OCI-LY7 (cell line): ENCODE measurements at regions not wholly inside any gene's neighbourhood (a gene's known extent, or its start where the extent isn't known, plus 50 kb on each side); places are given as distances from the start of the nearest gene placed in this dataset.

Experiments used
- BruUV-seq: library from RNA; stranded (reverse); fragments of 400-500 nt; replicated peaks from 2 replicates; lab custom pipeline; 2021; lab: Mats Ljungman, UMichigan
- CTCF ChIA-PET: fragments of 300-600 bp; sonication (Branson Sonifier 250); formaldehyde crosslinking; loops from one replicate; lab custom pipeline; 2022; ENCODE audit warnings: antibody characterized with exemption; ENCODE audit not compliant: unreplicated experiment; lab: Charles Lee
- POLR2A ChIA-PET: fragments of 300-600 bp; sonication (Branson Sonifier 250); formaldehyde crosslinking; loops from one replicate; lab custom pipeline; 2022; ENCODE audit warnings: antibody characterized with exemption; lab: Charles Lee
- DNase-seq: peaks from one replicate; pipeline ENCODE4 v3.0.0-alpha.2; 2015; ENCODE audit warnings: low spot score
- H2AFZ ChIP-seq: fragments of 200-600 bp; sonication (generic), shearing (Covaris generic); 2 replicates; pipeline ENCODE4 v1.6.1; 2014; ENCODE audit warnings: mild to moderate bottlenecking, antibody characterized with exemption, low read length, moderate library complexity
- H3K27ac ChIP-seq: fragments of 200-600 bp; sonication (generic); 2 replicates; pipeline ENCODE4 v1.5.1; 2014; ENCODE audit warnings: mixed run types, low read depth, mild to moderate bottlenecking, moderate library complexity, low read length, inconsistent platforms; ENCODE audit not compliant: poor library complexity, severe bottlenecking
- H3K36me3 ChIP-seq: fragments of 200-600 bp; sonication (generic); 2 replicates; pipeline ENCODE4 v1.6.1; 2014; ENCODE audit warnings: mild to moderate bottlenecking, antibody characterized with exemption, low read length, moderate library complexity, mixed read lengths; ENCODE audit not compliant: insufficient read depth
- H3K4me1 ChIP-seq: fragments of 200-600 bp; sonication (generic); 2 replicates; pipeline ENCODE4 v1.5.1; 2014; ENCODE audit warnings: mild to moderate bottlenecking, low read length; ENCODE audit not compliant: insufficient read depth, poor library complexity, severe bottlenecking
- H3K4me2 ChIP-seq: fragments of 200-600 bp; sonication (generic); 2 replicates; pipeline ENCODE4 v1.6.1; 2014; ENCODE audit warnings: mild to moderate bottlenecking, low read length
- H3K4me3 ChIP-seq: fragments of 200-600 bp; sonication (generic); 2 replicates; pipeline ENCODE4 v1.5.1; 2014; ENCODE audit warnings: mild to moderate bottlenecking, low read depth, low read length; ENCODE audit not compliant: poor library complexity, severe bottlenecking
- H3K79me2 ChIP-seq: fragments of 200-600 bp; sonication (generic); 2 replicates; pipeline ENCODE4 v1.6.1; 2016; ENCODE audit warnings: low read depth, mild to moderate bottlenecking, low read length, moderate library complexity, mixed read lengths; ENCODE audit not compliant: insufficient read depth
- H3K9me2 ChIP-seq: fragments of 200-600 bp; sonication (generic); 2 replicates; pipeline ENCODE4 v1.6.1; 2016; ENCODE audit warnings: mild to moderate bottlenecking, low read length, mixed read lengths; ENCODE audit not compliant: insufficient read depth
- H3K9me3 ChIP-seq: fragments of 200-600 bp; sonication (generic); 2 replicates; pipeline ENCODE4 v1.6.1; 2014; ENCODE audit warnings: mild to moderate bottlenecking, mixed run types, low read length, mixed read lengths
- H4K20me1 ChIP-seq: fragments of 200-600 bp; sonication (generic); 2 replicates; pipeline ENCODE4 v1.6.1; 2014; ENCODE audit warnings: mild to moderate bottlenecking, antibody characterized with exemption, low read length, moderate library complexity, mixed read lengths; ENCODE audit not compliant: insufficient read depth
- CTCF ChIP-seq: fragments of 200-600 bp; sonication (generic); conservative IDR thresholded peaks from 2 replicates; pipeline ENCODE4 v1.5.1; 2014; ENCODE audit warnings: mild to moderate bottlenecking, antibody characterized with exemption, low read length, moderate library complexity, mixed read lengths
- EZH2phosphoT487 ChIP-seq: fragments of 200-600 bp; sonication (generic); IDR thresholded peaks from 2 replicates; pipeline ENCODE4 v1.6.1; 2018; ENCODE audit warnings: low read depth, borderline replicate concordance, mild to moderate bottlenecking, mixed run types, antibody characterized with exemption, low read length, moderate library complexity, mixed read lengths
- intact Hi-C: fragments of 100-400 bp; cut with micrococcal nuclease; formaldehyde crosslinking; loops from one replicate; pipeline ENCODE4 v1.10.0; 2022; ENCODE audit not compliant: unreplicated experiment

GRCh38 chr18:11506856-11507255, 102.5 kb upstream of the SLC35G4 start:
- POLR2A ChIA-PET, result interaction anchor here (1.1 kb wide), 1 partner anchor 26 kb away, joined by 3 read pairs; no protein-coding TSS in a partner anchor

GRCh38 chr18:11505993-11506392, 103.4 kb upstream of the SLC35G4 start:
- no peak for TF ChIP-seq CTCF
- CTCF ChIA-PET, result no interaction called here
- BruUV-seq, result no TSS peak

More at GRCh38 chr18:11506856-11507255, 102.5 kb upstream of the SLC35G4 start:
- Histone ChIP-seq H3K9me3 (no peaks in the 10 kb centered on the region), H2AFZ (0 out of 2 replicates have a peak overlapping the region, but pooled peaks have one; percentile 11), H4K20me1 (no peaks in the 10 kb centered on the region), H3K4me1 (peaks cover 10% of the 10 kb centered on the region), H3K9me2 (no peaks in the 10 kb centered on the region), H3K79me2 (no peaks in the 10 kb centered on the region), H3K4me3 (no peak overlapping the region), H3K4me2 (no peak overlapping the region), H3K27ac (no peak overlapping the region), H3K36me3 (no peaks in the 10 kb centered on the region)
- DNase-seq, result no peak
- TF ChIP-seq EZH2phosphoT487 (no peak), CTCF (no peak)
- CTCF ChIA-PET, result no interaction called here
- BruUV-seq, result no TSS peak
- intact Hi-C loops, result no loop called here

GRCh38 chr18:11504962-11505361, 104.4 kb upstream of the SLC35G4 start:
- BruUV-seq, result no TSS peak
- POLR2A ChIA-PET, result interaction anchor here (0.7 to 0.9 kb wide), 2 partner anchors 15 to 127 kb away, joined by 3 read pairs; no protein-coding TSS in a partner anchor

More at GRCh38 chr18:11505993-11506392, 103.4 kb upstream of the SLC35G4 start:
- H3K9me3 ChIP-seq, result no peaks in the 10 kb centered on the region
- H3K4me2 ChIP-seq, result no peak overlapping the region
- POLR2A ChIA-PET, result interaction anchor here (0.7 to 1.3 kb wide), 4 partner anchors 9 to 494 kb away, joined by 3 to 4 read pairs (median 3); no protein-coding TSS in a partner anchor
- H3K79me2 ChIP-seq, result no peaks in the 10 kb centered on the region
- H3K4me1 ChIP-seq, result peaks cover 2% of the 10 kb centered on the region
- H4K20me1 ChIP-seq, result no peaks in the 10 kb centered on the region
- no peaks in the 10 kb centered on the region for H3K9me2 ChIP-seq
- H3K4me3 ChIP-seq, result no peak overlapping the region
- no peak for DNase-seq
- no peak overlapping the region for H3K27ac ChIP-seq
- H3K36me3 ChIP-seq, result no peaks in the 10 kb centered on the region
- H2AFZ ChIP-seq, result no peak overlapping the region
- intact Hi-C loops, result no loop called here

More at GRCh38 chr18:11504962-11505361, 104.4 kb upstream of the SLC35G4 start:
- H3K79me2 ChIP-seq, result no peaks in the 10 kb centered on the region
- intact Hi-C loops, result no loop called here
- H2AFZ ChIP-seq, result no peak overlapping the region
- TF ChIP-seq EZH2phosphoT487 (no peak), CTCF (no peak)
- no peak for DNase-seq
- H3K4me2 ChIP-seq, result no peak overlapping the region
- H3K9me3 ChIP-seq, result no peaks in the 10 kb centered on the region
- H3K9me2 ChIP-seq, result no peaks in the 10 kb centered on the region
- no peaks in the 10 kb centered on the region for H4K20me1 ChIP-seq
- H3K27ac ChIP-seq, result no peak overlapping the region
- H3K4me1 ChIP-seq, result peaks cover 6% of the 10 kb centered on the region
- H3K36me3 ChIP-seq, result no peaks in the 10 kb centered on the region
- H3K4me3 ChIP-seq, result no peak overlapping the region
- CTCF ChIA-PET, result no interaction called here
